Activated CD8-positive, alpha-beta memory T cell treated with anti-CD3 and anti-CD28 coated beads, Interleukin-2, amount 50 U/mL, for 1 hour (primary cell): ENCODE measurements at regions not wholly inside any gene's neighbourhood (a gene's known extent, or its start where the extent isn't known, plus 50 kb on each side); places are given as distances from the start of the nearest gene placed in this dataset.

Experiments used
- DNase-seq: peaks from one replicate; pipeline ENCODE4 v3.0.0-alpha.2; 2020; ENCODE audit errors: extremely low read depth

- DNase-seq: no peak
Observed at GRCh38 chr5:71945436-71945835, 161.8 kb upstream of the MAP1B start.

- no peak for DNase-seq
Observed at GRCh38 chr5:71946343-71947030, 160.8 kb upstream of the MAP1B start.

- DNase-seq: no peak
Observed at GRCh38 chr5:71948206-71948605, 159.1 kb upstream of the MAP1B start.

- no peak for DNase-seq
Observed at GRCh38 chr5:71949772-71950171, 157.5 kb upstream of the MAP1B start.

- no peak for DNase-seq
Observed at GRCh38 chr5:71953866-71954265, 153.4 kb upstream of the MAP1B start.

- DNase-seq: no peak
Observed at GRCh38 chr5:71954329-71954728, 152.9 kb upstream of the MAP1B start.

GRCh38 chr5:71955723-71956122, 151.6 kb upstream of the MAP1B start:
- no peak for DNase-seq

- no peak for DNase-seq
Observed at GRCh38 chr5:71957292-71957898, 149.9 kb upstream of the MAP1B start.

GRCh38 chr5:71960195-71960594, 147.1 kb upstream of the MAP1B start:
- DNase-seq: no peak

- DNase-seq: no peak
Observed at GRCh38 chr5:71961786-71962185, 145.5 kb upstream of the MAP1B start.

- no peak for DNase-seq
Observed at GRCh38 chr5:71969460-71969859, 137.8 kb upstream of the MAP1B start.

- no peak for DNase-seq
Observed at GRCh38 chr5:71971862-71972261, 135.4 kb upstream of the MAP1B start.

- DNase-seq: no peak
Observed at GRCh38 chr5:71972777-71973473, 134.3 kb upstream of the MAP1B start.

- DNase-seq: no peak
Observed at GRCh38 chr5:71973563-71973962, 133.7 kb upstream of the MAP1B start.

- no peak for DNase-seq
Observed at GRCh38 chr5:71974165-71974564, 133.1 kb upstream of the MAP1B start.

GRCh38 chr5:71974622-71975021, 132.7 kb upstream of the MAP1B start:
- DNase-seq: no peak

- DNase-seq: no peak
Observed at GRCh38 chr5:71976449-71976848, 130.8 kb upstream of the MAP1B start.

GRCh38 chr5:71977311-71977710, 130.0 kb upstream of the MAP1B start:
- DNase-seq: no peak

GRCh38 chr5:71978216-71978615, 129.1 kb upstream of the MAP1B start:
- no peak for DNase-seq

- no peak for DNase-seq
Observed at GRCh38 chr5:71982717-71983395, 124.4 kb upstream of the MAP1B start.

- DNase-seq: no peak
Observed at GRCh38 chr5:71986101-71986500, 121.2 kb upstream of the MAP1B start.

GRCh38 chr5:71988808-71989207, 118.5 kb upstream of the MAP1B start:
- no peak for DNase-seq

- no peak for DNase-seq
Observed at GRCh38 chr5:71993600-71993999, 113.7 kb upstream of the MAP1B start.
